LNCAP (cell line): ENCODE measurements at regions not wholly inside any gene's neighbourhood (a gene's known extent, or its start where the extent isn't known, plus 50 kb on each side); places are given as distances from the start of the nearest gene placed in this dataset.

Experiments used
- TF ChIP-seq, protein P1 (sequence below): fragments of 450-650 bp; IDR thresholded peaks from 2 replicates; pipeline ENCODE4 v1.5.1; 2017; ENCODE audit warnings: mild to moderate bottlenecking

DNA sequence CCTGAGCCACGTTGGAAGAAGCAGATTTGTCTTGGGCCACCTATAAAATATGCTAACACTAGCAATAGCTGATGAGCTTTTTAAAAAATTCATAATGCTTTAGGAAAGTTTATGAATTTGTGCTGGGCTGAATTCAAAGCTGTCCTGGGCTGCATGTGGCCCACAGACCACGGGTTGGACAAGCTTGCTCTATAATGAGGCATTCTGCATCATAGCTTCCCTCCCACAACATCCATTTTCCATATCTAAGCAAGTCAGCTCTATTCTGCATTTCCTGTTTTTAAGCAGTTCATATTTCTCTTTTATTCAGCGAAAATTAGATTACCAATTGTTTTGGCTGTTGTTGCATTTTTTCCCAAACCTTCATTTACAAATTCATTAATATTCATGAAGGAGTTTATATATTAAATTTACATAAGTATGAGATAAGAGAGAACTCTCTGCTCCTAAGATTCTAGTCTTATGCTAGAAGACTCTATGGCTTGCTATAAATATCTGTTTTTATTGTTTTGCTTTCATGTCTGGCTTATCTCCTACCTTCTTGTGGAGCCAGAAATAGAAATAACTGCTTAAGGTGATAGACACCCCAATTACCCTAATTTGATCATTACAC is 114.5 kb upstream of the HNRNPA3 start:
- TF ChIP-seq, protein P1, sequence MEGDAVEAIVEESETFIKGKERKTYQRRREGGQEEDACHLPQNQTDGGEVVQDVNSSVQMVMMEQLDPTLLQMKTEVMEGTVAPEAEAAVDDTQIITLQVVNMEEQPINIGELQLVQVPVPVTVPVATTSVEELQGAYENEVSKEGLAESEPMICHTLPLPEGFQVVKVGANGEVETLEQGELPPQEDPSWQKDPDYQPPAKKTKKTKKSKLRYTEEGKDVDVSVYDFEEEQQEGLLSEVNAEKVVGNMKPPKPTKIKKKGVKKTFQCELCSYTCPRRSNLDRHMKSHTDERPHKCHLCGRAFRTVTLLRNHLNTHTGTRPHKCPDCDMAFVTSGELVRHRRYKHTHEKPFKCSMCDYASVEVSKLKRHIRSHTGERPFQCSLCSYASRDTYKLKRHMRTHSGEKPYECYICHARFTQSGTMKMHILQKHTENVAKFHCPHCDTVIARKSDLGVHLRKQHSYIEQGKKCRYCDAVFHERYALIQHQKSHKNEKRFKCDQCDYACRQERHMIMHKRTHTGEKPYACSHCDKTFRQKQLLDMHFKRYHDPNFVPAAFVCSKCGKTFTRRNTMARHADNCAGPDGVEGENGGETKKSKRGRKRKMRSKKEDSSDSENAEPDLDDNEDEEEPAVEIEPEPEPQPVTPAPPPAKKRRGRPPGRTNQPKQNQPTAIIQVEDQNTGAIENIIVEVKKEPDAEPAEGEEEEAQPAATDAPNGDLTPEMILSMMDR: no peak

DNA sequence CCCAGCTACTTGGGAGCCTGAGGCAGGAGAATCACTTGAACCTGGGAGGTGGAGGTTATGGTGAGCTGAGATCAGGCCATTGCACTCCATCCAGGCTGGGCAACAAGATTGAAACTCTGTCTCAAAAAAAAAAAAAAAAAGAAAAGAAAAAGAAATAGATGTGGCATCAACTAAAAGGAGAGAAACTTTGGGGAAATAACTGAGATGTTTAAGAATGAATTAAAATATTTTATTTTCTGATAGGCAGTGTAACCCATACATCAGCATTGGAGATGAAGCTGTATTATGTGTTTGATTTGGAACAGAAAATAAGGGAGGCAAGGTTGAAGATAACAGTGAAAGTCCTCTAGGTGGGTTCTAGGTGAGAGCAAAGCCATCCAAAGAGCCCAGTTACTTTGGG is 110.7 kb upstream of the HNRNPA3 start:
- TF ChIP-seq, protein P1: no peak

DNA sequence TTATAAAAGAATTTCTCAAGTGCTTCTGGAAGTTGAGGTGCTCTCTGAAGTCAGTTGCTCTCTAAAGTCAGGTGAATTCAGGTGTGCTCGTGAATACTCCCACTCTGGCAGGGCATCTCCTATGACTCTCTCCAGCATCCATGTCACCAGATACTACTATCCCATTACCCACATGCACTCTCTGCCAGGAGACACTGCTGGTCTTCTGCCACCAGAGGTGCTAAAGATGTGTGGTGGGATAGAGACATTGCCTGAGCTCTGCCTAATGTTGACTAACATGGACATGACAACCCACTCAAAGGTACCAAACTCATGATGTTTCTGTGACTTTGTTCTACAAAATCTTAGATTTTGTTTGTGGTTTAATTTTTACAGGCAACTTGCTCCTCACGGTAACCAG is 106.4 kb upstream of the HNRNPA3 start:
- TF ChIP-seq, protein P1: no peak

DNA sequence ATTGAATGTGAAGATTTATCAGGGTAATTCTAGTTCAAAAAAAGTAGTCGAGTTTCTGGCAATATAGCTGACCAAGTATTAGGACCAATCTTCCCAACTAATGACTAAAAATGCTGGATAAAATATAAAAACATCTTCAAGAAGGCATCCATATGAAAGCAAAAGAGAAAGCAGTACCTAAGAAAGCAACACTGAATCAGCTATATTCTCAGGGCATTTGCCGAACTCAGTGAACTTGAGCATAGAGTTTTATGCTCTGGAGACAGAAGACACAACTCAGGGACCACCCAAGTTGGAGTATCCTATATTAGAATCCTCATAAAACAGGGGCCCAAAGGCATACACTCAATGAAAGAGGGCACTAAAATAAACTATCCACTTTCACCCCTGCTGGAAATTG is 103.7 kb upstream of the HNRNPA3 start:
- TF ChIP-seq, protein P1: no peak

DNA sequence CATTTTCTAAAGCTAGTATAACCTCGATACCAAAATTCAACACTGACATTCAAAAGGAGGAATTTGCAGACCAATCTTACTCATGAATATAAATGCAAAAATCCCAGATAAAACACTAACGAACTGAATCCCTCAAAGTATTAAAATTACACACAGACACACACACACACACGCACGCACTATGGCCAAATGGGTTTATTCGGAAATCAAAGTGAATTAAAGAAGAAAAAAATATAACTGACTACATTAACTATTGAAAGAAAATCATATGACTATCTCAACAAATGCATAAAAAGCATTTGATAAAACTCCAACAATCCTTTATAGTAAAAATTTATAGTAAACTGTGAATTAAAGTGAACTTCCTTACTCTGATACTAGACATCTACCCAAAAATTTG is 97.9 kb upstream of the HNRNPA3 start:
- TF ChIP-seq, protein P1: no peak

DNA sequence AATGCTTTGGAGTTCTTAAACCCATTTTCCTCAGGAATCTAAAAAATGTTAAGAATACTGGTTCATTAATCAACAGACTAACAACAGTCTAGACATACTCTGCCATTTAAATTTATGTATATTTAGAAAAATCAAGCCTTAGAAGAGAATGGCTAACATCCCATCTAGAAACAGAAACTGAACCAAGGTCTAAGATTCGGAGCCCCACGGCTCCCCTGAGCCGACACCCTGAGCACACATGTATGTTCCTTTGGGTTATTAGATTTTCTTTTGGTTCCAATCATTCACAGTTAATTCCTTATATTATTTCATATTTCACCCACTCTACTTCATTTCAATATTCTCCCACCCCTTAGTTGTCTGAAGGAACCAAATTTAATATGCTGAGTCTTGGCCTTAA is 94.8 kb upstream of the HNRNPA3 start:
- TF ChIP-seq, protein P1: no peak

DNA sequence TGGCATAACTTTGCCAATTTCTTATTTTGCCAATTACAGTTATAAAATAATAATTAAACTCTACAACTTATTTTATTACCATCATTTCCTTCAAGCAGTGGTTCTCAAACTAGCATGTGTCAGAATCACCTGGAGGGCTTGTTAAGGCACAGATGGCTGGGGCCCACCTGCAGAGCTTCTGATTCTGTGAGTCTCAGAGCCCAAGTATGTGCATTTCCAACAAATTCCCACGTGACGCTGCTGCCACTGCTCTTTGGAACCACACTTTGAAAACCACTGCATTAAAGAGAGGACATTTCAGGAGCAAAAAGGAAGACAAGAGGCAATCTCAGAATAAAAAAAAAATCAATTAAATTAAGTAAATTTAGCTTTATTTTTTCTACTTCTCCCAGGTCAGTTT is 94.0 kb upstream of the HNRNPA3 start:
- TF ChIP-seq, protein P1: no peak

DNA sequence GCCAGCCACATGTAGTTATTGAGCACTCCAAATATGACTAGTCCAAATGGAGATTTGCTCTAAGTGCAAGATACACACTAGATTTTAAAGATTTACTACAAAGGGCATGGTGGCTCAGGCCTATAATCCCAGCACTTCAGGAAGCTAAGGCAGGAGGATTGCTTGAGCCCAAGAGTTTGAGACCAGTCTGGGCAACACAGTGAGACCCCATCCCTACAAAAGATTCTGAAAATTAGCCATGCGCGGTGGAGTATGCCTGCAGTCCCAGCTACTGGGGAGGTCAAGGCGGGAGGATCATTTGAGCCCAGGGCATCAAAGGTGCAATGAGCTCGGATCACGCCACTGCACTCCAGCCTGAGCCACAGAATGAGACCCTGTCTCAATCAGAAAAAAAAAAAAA is 93.5 kb upstream of the HNRNPA3 start:
- TF ChIP-seq, protein P1: no peak
